ENCODE measurements at regions not wholly inside any gene's neighbourhood (a gene's known extent, or its start where the extent isn't known, plus 50 kb on each side); places are given as distances from the start of the nearest gene placed in this dataset.

- Mint-ChIP-seq H3K4me3 (no peak overlapping the region), H3K9me3 (no peaks in the 10 kb centered on the region), H3K36me3 (ENCODE audit: insufficient read depth) (no peaks in the 10 kb centered on the region), H3K4me1 (ENCODE audit: low read depth) (no peaks in the 10 kb centered on the region), H3K27me3 (ENCODE audit: low read depth) (peaks cover 17% of the 10 kb centered on the region)
- DNase-seq (no peak), ATAC-seq (no peak)
Measured at GRCh38 chr2:60634438-60634837, 81.0 kb upstream of the BCL11A start.

GRCh38 chr2:60641811-60642788 lies 88.6 kb upstream of the BCL11A start:
- Mint-ChIP-seq H3K9me3 (no peaks in the 10 kb centered on the region), H3K36me3 (ENCODE audit: insufficient read depth) (no peaks in the 10 kb centered on the region), H3K27me3 (ENCODE audit: low read depth) (peaks cover 1% of the 10 kb centered on the region), H3K4me1 (ENCODE audit: low read depth) (peaks cover 3% of the 10 kb centered on the region), H3K4me3 (no peak overlapping the region)
- DNase-seq (peak; percentile 13), ATAC-seq (no peak)

- ATAC-seq, result no peak
- Mint-ChIP-seq H3K4me1 (ENCODE audit: low read depth) (peaks cover 3% of the 10 kb centered on the region), H3K27me3 (ENCODE audit: low read depth) (peaks cover 7% of the 10 kb centered on the region)
Measured at GRCh38 chr2:60643747-60644146, 90.3 kb upstream of the BCL11A start.

GRCh38 chr2:60644951-60645350 lies 91.5 kb upstream of the BCL11A start:
- Mint-ChIP-seq H3K4me1 (ENCODE audit: low read depth) (peaks cover 3% of the 10 kb centered on the region), H3K36me3 (ENCODE audit: insufficient read depth) (no peaks in the 10 kb centered on the region), H3K9me3 (no peaks in the 10 kb centered on the region), H3K4me3 (no peak overlapping the region), H3K27me3 (ENCODE audit: low read depth) (peaks cover 7% of the 10 kb centered on the region)
- no peak for DNase-seq
- no peak for ATAC-seq

More at GRCh38 chr2:60643747-60644146, 90.3 kb upstream of the BCL11A start:
- DNase-seq, result no peak
- Mint-ChIP-seq H3K9me3 (no peaks in the 10 kb centered on the region), H3K36me3 (ENCODE audit: insufficient read depth) (no peaks in the 10 kb centered on the region), H3K4me3 (no peak overlapping the region)

- H3K9me3 Mint-ChIP-seq, result no peaks in the 10 kb centered on the region
- ATAC-seq, result no peak
- no peak overlapping the region for H3K4me3 Mint-ChIP-seq
- no peak for DNase-seq
- peaks cover 7% of the 10 kb centered on the region for H3K27me3 Mint-ChIP-seq (ENCODE audit: low read depth)
- H3K4me1 Mint-ChIP-seq (ENCODE audit: low read depth), result no peaks in the 10 kb centered on the region
- H3K36me3 Mint-ChIP-seq (ENCODE audit: insufficient read depth), result no peaks in the 10 kb centered on the region
Measured at GRCh38 chr2:60648191-60648590, 94.7 kb upstream of the BCL11A start.

- H3K4me3 Mint-ChIP-seq, result no peak overlapping the region
- H3K36me3 Mint-ChIP-seq (ENCODE audit: insufficient read depth), result no peaks in the 10 kb centered on the region
- no peaks in the 10 kb centered on the region for H3K9me3 Mint-ChIP-seq
- DNase-seq (no peak), ATAC-seq (no peak)
- no peaks in the 10 kb centered on the region for H3K4me1 Mint-ChIP-seq (ENCODE audit: low read depth)
- peaks cover 13% of the 10 kb centered on the region for H3K27me3 Mint-ChIP-seq (ENCODE audit: low read depth)
Measured at GRCh38 chr2:60649721-60650120, 96.3 kb upstream of the BCL11A start.

- H3K4me3 Mint-ChIP-seq, result no peak overlapping the region
- no peaks in the 10 kb centered on the region for H3K4me1 Mint-ChIP-seq (ENCODE audit: low read depth)
- no peak for ATAC-seq
- no peaks in the 10 kb centered on the region for H3K36me3 Mint-ChIP-seq (ENCODE audit: insufficient read depth)
- H3K9me3 Mint-ChIP-seq, result no peaks in the 10 kb centered on the region
- peaks cover 13% of the 10 kb centered on the region for H3K27me3 Mint-ChIP-seq (ENCODE audit: low read depth)
- DNase-seq, result no peak
Measured at GRCh38 chr2:60652832-60653340, 99.4 kb upstream of the BCL11A start.

- H3K36me3 Mint-ChIP-seq (ENCODE audit: insufficient read depth), result no peaks in the 10 kb centered on the region
- peaks cover 10% of the 10 kb centered on the region for H3K27me3 Mint-ChIP-seq (ENCODE audit: low read depth)
- H3K4me3 Mint-ChIP-seq, result no peak overlapping the region
- no peaks in the 10 kb centered on the region for H3K9me3 Mint-ChIP-seq
- peaks cover 2% of the 10 kb centered on the region for H3K4me1 Mint-ChIP-seq (ENCODE audit: low read depth)
- peak in 1 of 2 donors; percentile 28 for ATAC-seq
- DNase-seq, result no peak
Measured at GRCh38 chr2:60657673-60658072, 98.4 kb upstream of the PAPOLG start.

- Mint-ChIP-seq H3K4me1 (ENCODE audit: low read depth) (peaks cover 2% of the 10 kb centered on the region), H3K4me3 (no peak overlapping the region), H3K27me3 (ENCODE audit: low read depth) (peaks cover 6% of the 10 kb centered on the region), H3K36me3 (ENCODE audit: insufficient read depth) (no peaks in the 10 kb centered on the region), H3K9me3 (no peaks in the 10 kb centered on the region)
- no peak for DNase-seq
- no peak for ATAC-seq
Measured at GRCh38 chr2:60659026-60659425, 97.0 kb upstream of the PAPOLG start.

- ATAC-seq, result no peak
- peaks cover 8% of the 10 kb centered on the region for H3K27me3 Mint-ChIP-seq (ENCODE audit: low read depth)
- no peaks in the 10 kb centered on the region for H3K9me3 Mint-ChIP-seq
- DNase-seq, result no peak
- peaks cover 2% of the 10 kb centered on the region for H3K4me1 Mint-ChIP-seq (ENCODE audit: low read depth)
- no peak overlapping the region for H3K4me3 Mint-ChIP-seq
- no peaks in the 10 kb centered on the region for H3K36me3 Mint-ChIP-seq (ENCODE audit: insufficient read depth)
Measured at GRCh38 chr2:60661073-60661738, 94.9 kb upstream of the PAPOLG start.

GRCh38 chr2:60662781-60663180 lies 93.3 kb upstream of the PAPOLG start:
- DNase-seq, result no peak
- Mint-ChIP-seq H3K36me3 (ENCODE audit: insufficient read depth) (no peaks in the 10 kb centered on the region), H3K4me3 (no peak overlapping the region), H3K4me1 (ENCODE audit: low read depth) (peaks cover 2% of the 10 kb centered on the region), H3K27me3 (ENCODE audit: low read depth) (peaks cover 8% of the 10 kb centered on the region), H3K9me3 (no peaks in the 10 kb centered on the region)
- ATAC-seq, result no peak

- no peaks in the 10 kb centered on the region for H3K9me3 Mint-ChIP-seq
- no peaks in the 10 kb centered on the region for H3K4me1 Mint-ChIP-seq (ENCODE audit: low read depth)
- no peak overlapping the region for H3K4me3 Mint-ChIP-seq
- peaks cover 3% of the 10 kb centered on the region for H3K27me3 Mint-ChIP-seq (ENCODE audit: low read depth)
- ATAC-seq, result no peak
- DNase-seq, result no peak
- H3K36me3 Mint-ChIP-seq (ENCODE audit: insufficient read depth), result no peaks in the 10 kb centered on the region
Measured at GRCh38 chr2:60671966-60672365, 84.1 kb upstream of the PAPOLG start.

GRCh38 chr2:60674524-60675165 lies 81.4 kb upstream of the PAPOLG start:
- Mint-ChIP-seq H3K4me3 (no peak overlapping the region), H3K27me3 (ENCODE audit: low read depth) (peaks cover 3% of the 10 kb centered on the region), H3K36me3 (ENCODE audit: insufficient read depth) (no peaks in the 10 kb centered on the region), H3K9me3 (no peaks in the 10 kb centered on the region), H3K4me1 (ENCODE audit: low read depth) (no peaks in the 10 kb centered on the region)
- peak; percentile 71 for DNase-seq
- peak; percentile 99 for ATAC-seq

GRCh38 chr2:60675301-60675700 lies 80.8 kb upstream of the PAPOLG start:
- DNase-seq (no peak), ATAC-seq (no peak)
- Mint-ChIP-seq H3K27me3 (ENCODE audit: low read depth) (peaks cover 3% of the 10 kb centered on the region), H3K36me3 (ENCODE audit: insufficient read depth) (no peaks in the 10 kb centered on the region), H3K4me1 (ENCODE audit: low read depth) (no peaks in the 10 kb centered on the region), H3K9me3 (no peaks in the 10 kb centered on the region), H3K4me3 (no peak overlapping the region)
